Fibroblast of lung (primary cell): ENCODE measurements at regions not wholly inside any gene's neighbourhood (a gene's known extent, or its start where the extent isn't known, plus 50 kb on each side); places are given as distances from the start of the nearest gene placed in this dataset.

Experiments used
- DNase-seq, 2 donors: peaks; one replicate each; pipeline versions ENCODE4 v3.0.0 to v3.0.0-alpha.2; 2010; ENCODE audit warnings: low read depth in 2 of 2
- H2AFZ ChIP-seq: 2 replicates; pipeline ENCODE4 v1.5.1; 2012; ENCODE audit warnings: low read length, control low read depth, inconsistent platforms
- H3K27ac ChIP-seq: 2 replicates; pipeline ENCODE4 v1.5.1; 2011; ENCODE audit warnings: low read length, control low read depth; ENCODE audit not compliant: insufficient read depth
- H3K27me3 ChIP-seq: 2 replicates; pipeline ENCODE4 v1.5.1; 2011; ENCODE audit warnings: mild to moderate bottlenecking, low read length; ENCODE audit not compliant: control insufficient read depth, insufficient read depth
- H3K36me3 ChIP-seq: 2 replicates; pipeline ENCODE4 v1.5.1; 2011; ENCODE audit warnings: low read length; ENCODE audit not compliant: control insufficient read depth, insufficient read depth
- H3K4me1 ChIP-seq: 2 replicates; pipeline ENCODE4 v1.5.1; 2011; ENCODE audit warnings: low read length; ENCODE audit not compliant: control insufficient read depth, insufficient read depth; ENCODE audit errors: extremely low read depth
- H3K4me2 ChIP-seq: 2 replicates; pipeline ENCODE4 v1.5.1; 2011; ENCODE audit warnings: low read length, control low read depth; ENCODE audit not compliant: insufficient read depth; ENCODE audit errors: extremely low read depth
- H3K4me3 ChIP-seq, 4 experiments: fragments of 200-600 bp in 1 of 4; sonication (generic) in 1 of 4; replicated peaks in 1 of 4; 2 replicates each; pipeline ENCODE4 v1.5.1; 2011 to 2016; ENCODE audit warnings: low read length in 4 of 4, low read depth in 3 of 4, mild to moderate bottlenecking in 3 of 4, control low read depth in 2 of 4, inconsistent platforms in 1 of 4, mixed read lengths in 1 of 4; ENCODE audit not compliant: insufficient read depth in 1 of 4; ENCODE audit errors: control extremely low read depth in 1 of 4
- H3K79me2 ChIP-seq: 2 replicates; pipeline ENCODE4 v1.5.1; 2012; ENCODE audit warnings: mild to moderate bottlenecking, low read length, inconsistent platforms; ENCODE audit not compliant: control insufficient read depth, insufficient read depth
- H3K9ac ChIP-seq: 2 replicates; pipeline ENCODE4 v1.5.1; 2011; ENCODE audit warnings: mild to moderate bottlenecking, low read length, control low read depth; ENCODE audit not compliant: insufficient read depth
- H3K9me3 ChIP-seq: 2 replicates; pipeline ENCODE4 v1.5.1; 2012; ENCODE audit warnings: low read depth, low read length; ENCODE audit not compliant: control insufficient read depth, insufficient read depth
- H4K20me1 ChIP-seq: 2 replicates; pipeline ENCODE4 v1.5.1; 2011; ENCODE audit warnings: low read length; ENCODE audit not compliant: control insufficient read depth, insufficient read depth; ENCODE audit errors: extremely low read depth
- EZH2 ChIP-seq: IDR thresholded peaks from 2 replicates; pipeline ENCODE4 v1.5.1; 2012; ENCODE audit warnings: low read length, control low read depth, mild to moderate bottlenecking; ENCODE audit errors: missing control alignments
- TF ChIP-seq, protein P1 (sequence below), 2 donors: IDR thresholded peaks in 1 of 2; conservative IDR thresholded peaks in 1 of 2; 1 replicate in 1 of 2; 2 replicates in 1 of 2; pipeline ENCODE4 v1.5.1; 2011 to 2012; ENCODE audit warnings: low read length in 2 of 2, control low read depth in 1 of 2, inconsistent platforms in 1 of 2, low read depth in 1 of 2, mild to moderate bottlenecking in 1 of 2

DNA sequence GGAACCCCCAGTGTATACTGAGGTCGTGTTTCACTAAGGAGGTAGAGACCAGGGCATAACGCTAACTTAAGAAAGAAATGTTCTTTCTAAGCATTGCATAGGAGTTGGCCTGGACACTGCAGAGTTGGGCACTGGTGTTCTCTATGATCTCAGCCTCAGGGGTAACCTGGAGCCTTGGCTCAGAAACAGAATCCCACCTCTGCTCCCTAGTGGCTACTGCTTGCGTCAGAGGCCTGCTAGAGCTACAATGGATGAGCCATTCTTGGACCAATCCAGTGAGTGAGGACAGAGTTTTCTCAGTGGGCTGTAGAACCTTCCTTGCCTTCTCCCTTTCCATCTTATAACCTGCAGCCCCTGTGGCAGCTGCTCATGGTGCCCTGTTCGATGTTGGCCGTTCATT is 324.4 kb upstream of the CELF4 start:
- TF ChIP-seq, protein P1, sequence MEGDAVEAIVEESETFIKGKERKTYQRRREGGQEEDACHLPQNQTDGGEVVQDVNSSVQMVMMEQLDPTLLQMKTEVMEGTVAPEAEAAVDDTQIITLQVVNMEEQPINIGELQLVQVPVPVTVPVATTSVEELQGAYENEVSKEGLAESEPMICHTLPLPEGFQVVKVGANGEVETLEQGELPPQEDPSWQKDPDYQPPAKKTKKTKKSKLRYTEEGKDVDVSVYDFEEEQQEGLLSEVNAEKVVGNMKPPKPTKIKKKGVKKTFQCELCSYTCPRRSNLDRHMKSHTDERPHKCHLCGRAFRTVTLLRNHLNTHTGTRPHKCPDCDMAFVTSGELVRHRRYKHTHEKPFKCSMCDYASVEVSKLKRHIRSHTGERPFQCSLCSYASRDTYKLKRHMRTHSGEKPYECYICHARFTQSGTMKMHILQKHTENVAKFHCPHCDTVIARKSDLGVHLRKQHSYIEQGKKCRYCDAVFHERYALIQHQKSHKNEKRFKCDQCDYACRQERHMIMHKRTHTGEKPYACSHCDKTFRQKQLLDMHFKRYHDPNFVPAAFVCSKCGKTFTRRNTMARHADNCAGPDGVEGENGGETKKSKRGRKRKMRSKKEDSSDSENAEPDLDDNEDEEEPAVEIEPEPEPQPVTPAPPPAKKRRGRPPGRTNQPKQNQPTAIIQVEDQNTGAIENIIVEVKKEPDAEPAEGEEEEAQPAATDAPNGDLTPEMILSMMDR (conservative IDR thresholded peaks at IDR 0.05 in 1 of 2, IDR thresholded peaks at IDR 0.05 in 1 of 2; ENCODE audit: low read depth in 1 of 2, low read length in 2 of 2), result no peak
- TF ChIP-seq EZH2, result no peak
- Histone ChIP-seq H3K4me3 (no peak overlapping the region), H3K27ac (no peak overlapping the region), H3K9ac (no peak overlapping the region), H3K36me3 (no peaks in the 10 kb centered on the region), H4K20me1 (no peaks in the 10 kb centered on the region), H3K27me3 (no peaks in the 10 kb centered on the region), H3K79me2 (no peaks in the 10 kb centered on the region), H2AFZ (no peak overlapping the region), H3K4me1 (no peaks in the 10 kb centered on the region), H3K9me3 (no peaks in the 10 kb centered on the region), H3K4me2 (no peak overlapping the region)
- no peak for DNase-seq

DNA sequence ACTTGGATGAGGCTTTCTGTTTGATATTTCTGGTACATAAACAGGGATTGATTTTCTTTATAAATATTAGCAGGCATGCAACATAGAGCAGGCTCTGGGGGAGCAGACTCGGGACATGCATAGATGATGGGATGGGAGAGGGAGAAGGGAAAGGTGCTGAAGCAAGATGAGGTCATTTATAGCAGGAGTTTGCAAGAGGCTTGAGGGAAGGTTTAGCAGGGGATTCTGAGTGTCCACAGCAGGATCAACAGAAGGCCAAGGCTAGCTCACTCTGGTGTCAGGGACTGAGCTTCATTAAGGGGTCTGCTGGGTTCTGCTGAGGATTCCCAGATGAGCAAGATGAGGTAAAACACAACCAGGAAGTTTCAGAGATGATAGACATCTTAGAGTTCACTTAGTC is 309.1 kb upstream of the CELF4 start:
- H3K27me3 ChIP-seq, result no peaks in the 10 kb centered on the region
- DNase-seq, result no peak
- TF ChIP-seq EZH2, result no peak
- TF ChIP-seq, protein P1 (conservative IDR thresholded peaks at IDR 0.05 in 1 of 2, IDR thresholded peaks at IDR 0.05 in 1 of 2; ENCODE audit: low read depth in 1 of 2, low read length in 2 of 2), result no peak
- H3K9ac ChIP-seq, result no peak overlapping the region
- H3K79me2 ChIP-seq, result no peaks in the 10 kb centered on the region
- no peak overlapping the region for H2AFZ ChIP-seq
- no peak overlapping the region for H3K4me2 ChIP-seq
- H4K20me1 ChIP-seq, result no peaks in the 10 kb centered on the region
- H3K36me3 ChIP-seq, result no peaks in the 10 kb centered on the region
- H3K4me3 ChIP-seq, result no peak overlapping the region
- H3K4me1 ChIP-seq, result no peaks in the 10 kb centered on the region
- H3K27ac ChIP-seq, result no peak overlapping the region
- no peaks in the 10 kb centered on the region for H3K9me3 ChIP-seq

- H3K4me2 ChIP-seq, result no peak overlapping the region
- H4K20me1 ChIP-seq, result no peaks in the 10 kb centered on the region
- no peaks in the 10 kb centered on the region for H3K79me2 ChIP-seq
- no peak overlapping the region for H3K27ac ChIP-seq
- no peak overlapping the region for H3K9ac ChIP-seq
- H3K36me3 ChIP-seq, result no peaks in the 10 kb centered on the region
- H2AFZ ChIP-seq, result no peak overlapping the region
- H3K27me3 ChIP-seq, result no peaks in the 10 kb centered on the region
- H3K4me3 ChIP-seq, result no peak overlapping the region
- H3K4me1 ChIP-seq, result no peaks in the 10 kb centered on the region
- no peaks in the 10 kb centered on the region for H3K9me3 ChIP-seq
- DNase-seq, result no peak
- TF ChIP-seq EZH2, result no peak
- TF ChIP-seq, protein P1 (conservative IDR thresholded peaks at IDR 0.05 in 1 of 2, IDR thresholded peaks at IDR 0.05 in 1 of 2; ENCODE audit: low read depth in 1 of 2, low read length in 2 of 2), result no peak
These were observed 307.8 kb upstream of the CELF4 start for GRCh38 chr18:37873416-37873815.
